H9 (cell line): ENCODE measurements at regions not wholly inside any gene's neighbourhood (a gene's known extent, or its start where the extent isn't known, plus 50 kb on each side); places are given as distances from the start of the nearest gene placed in this dataset.

Experiments
- DNase-seq: peaks from one replicate; pipeline ENCODE4 v3.0.0-alpha.2; 2017
- H2AFZ ChIP-seq: one replicate; pipeline ENCODE4 v1.6.1; 2013; ENCODE audit warnings: mild to moderate bottlenecking, low read length, control low read depth, moderate library complexity
- H2AK5ac ChIP-seq: 2 replicates; pipeline ENCODE4 v1.6.1; 2013; ENCODE audit warnings: low read length, control low read depth, mixed read lengths; ENCODE audit not compliant: insufficient read length
- H2BK120ac ChIP-seq: one replicate; pipeline ENCODE4 v1.6.1; 2013; ENCODE audit warnings: low read depth, mild to moderate bottlenecking, low read length, control low read depth, inconsistent platforms; ENCODE audit not compliant: poor library complexity, severe bottlenecking
- H2BK12ac ChIP-seq: 2 replicates; pipeline ENCODE4 v1.6.1; 2013; ENCODE audit warnings: low read length, control low read depth, mixed read lengths, low read depth; ENCODE audit not compliant: insufficient read length
- H2BK15ac ChIP-seq: 2 replicates; pipeline ENCODE4 v1.6.1; 2013; ENCODE audit warnings: low read depth, low read length, control low read depth
- H2BK20ac ChIP-seq: one replicate; pipeline ENCODE4 v1.6.1; 2013; ENCODE audit warnings: low read depth, mild to moderate bottlenecking, low read length, control low read depth, inconsistent platforms; ENCODE audit not compliant: poor library complexity, severe bottlenecking
- H2BK5ac ChIP-seq: 2 replicates; pipeline ENCODE4 v1.6.1; 2013; ENCODE audit warnings: low read length, control low read depth, mixed read lengths; ENCODE audit not compliant: insufficient read length
- H3K14ac ChIP-seq: 2 replicates; pipeline ENCODE4 v1.6.1; 2013; ENCODE audit warnings: low read length, control low read depth; ENCODE audit not compliant: insufficient read depth
- H3K18ac ChIP-seq: 2 replicates; pipeline ENCODE4 v1.6.1; 2013; ENCODE audit warnings: low read depth, mild to moderate bottlenecking, mixed read lengths, low read length, control low read depth; ENCODE audit not compliant: insufficient read length
- H3K23ac ChIP-seq: 2 replicates; pipeline ENCODE4 v1.6.1; 2013; ENCODE audit warnings: low read length, control low read depth, mixed read lengths, low read depth; ENCODE audit not compliant: insufficient read length
- H3K23me2 ChIP-seq: 2 replicates; pipeline ENCODE4 v1.6.1; 2013; ENCODE audit warnings: low read depth, mild to moderate bottlenecking, mixed read lengths, low read length, control low read depth; ENCODE audit not compliant: insufficient read length, poor library complexity, severe bottlenecking
- H3K27ac ChIP-seq: 2 replicates; pipeline ENCODE4 v1.5.1; 2013; ENCODE audit warnings: low read length, control low read depth, mixed read lengths, low read depth; ENCODE audit not compliant: insufficient read length
- H3K27me3 ChIP-seq: 2 replicates; pipeline ENCODE4 v1.6.1; 2013; ENCODE audit warnings: low read length, control low read depth, inconsistent platforms; ENCODE audit not compliant: insufficient read depth
- H3K4ac ChIP-seq: 2 replicates; pipeline ENCODE4 v1.6.1; 2013; ENCODE audit warnings: low read depth, mild to moderate bottlenecking, control low read depth, inconsistent platforms, low read length, moderate library complexity
- H3K4me1 ChIP-seq: 2 replicates; pipeline ENCODE4 v1.6.1; 2013; ENCODE audit warnings: low read length, control low read depth, inconsistent platforms; ENCODE audit not compliant: insufficient read depth
- H3K4me2 ChIP-seq: 2 replicates; pipeline ENCODE4 v1.6.1; 2013; ENCODE audit warnings: low read length, control low read depth, mixed read lengths; ENCODE audit not compliant: insufficient read length, insufficient read depth
- H3K56ac ChIP-seq: 2 replicates; pipeline ENCODE4 v1.6.1; 2013; ENCODE audit warnings: low read depth, mild to moderate bottlenecking, mixed read lengths, low read length, control low read depth; ENCODE audit not compliant: insufficient read length
- H3K79me1 ChIP-seq: 2 replicates; pipeline ENCODE4 v1.6.1; 2013; ENCODE audit warnings: low read depth, mild to moderate bottlenecking, moderate library complexity, low read length, control low read depth, inconsistent platforms; ENCODE audit not compliant: insufficient read depth, poor library complexity, severe bottlenecking
- H3K79me2 ChIP-seq: 2 replicates; pipeline ENCODE4 v1.6.1; 2013; ENCODE audit warnings: low read length, control low read depth, inconsistent platforms; ENCODE audit not compliant: insufficient read depth
- H3K9ac ChIP-seq: 2 replicates; pipeline ENCODE4 v1.6.1; 2013; ENCODE audit warnings: low read length, control low read depth, mixed read lengths; ENCODE audit not compliant: insufficient read length; ENCODE audit errors: extremely low read depth
- H3K9me3 ChIP-seq: one replicate; pipeline ENCODE4 v1.6.1; 2013; ENCODE audit warnings: low read depth, low read length, inconsistent platforms; ENCODE audit not compliant: control insufficient read depth
- H3T11ph ChIP-seq: one replicate; pipeline ENCODE4 v1.6.1; 2013; ENCODE audit warnings: mild to moderate bottlenecking, low read length, control low read depth, inconsistent platforms
- H4K20me1 ChIP-seq: one replicate; pipeline ENCODE4 v1.6.1; 2013; ENCODE audit not compliant: control insufficient read depth, insufficient read length, insufficient read depth
- H4K5ac ChIP-seq: 2 replicates; pipeline ENCODE4 v1.6.1; 2013; ENCODE audit warnings: low read depth, mild to moderate bottlenecking, mixed read lengths, low read length, control low read depth; ENCODE audit not compliant: insufficient read length
- H4K8ac ChIP-seq: replicated peaks from 2 replicates; pipeline ENCODE4 v1.6.1; 2013; ENCODE audit warnings: low read length, control low read depth, mixed read lengths, low read depth; ENCODE audit not compliant: insufficient read length
- H4K91ac ChIP-seq: 2 replicates; pipeline ENCODE4 v1.6.1; 2013; ENCODE audit warnings: low read depth, mild to moderate bottlenecking, moderate library complexity, mixed read lengths, low read length, control low read depth; ENCODE audit not compliant: insufficient read length
- H3K27ac Mint-ChIP-seq, 3 experiments: 2 replicates in 2 of 3; 3 replicates in 1 of 3; pipeline ENCODE4 v1.8.0; 2020 to 2021; ENCODE audit warnings: mixed read lengths in 3 of 3, mild to moderate bottlenecking in 1 of 3, moderate library complexity in 1 of 3
- H3K27me3 Mint-ChIP-seq: 2 replicates; pipeline ENCODE4 v1.8.0; 2021; ENCODE audit warnings: low read depth, mild to moderate bottlenecking, moderate library complexity, mixed read lengths
- H3K36me3 Mint-ChIP-seq, 3 experiments: 2 replicates in 2 of 3; 3 replicates in 1 of 3; pipeline ENCODE4 v1.8.0; 2020 to 2021; ENCODE audit warnings: low read depth in 3 of 3, mixed read lengths in 3 of 3; ENCODE audit not compliant: insufficient read depth in 1 of 3
- H3K4me1 Mint-ChIP-seq, 2 experiments: 2 replicates each; pipeline ENCODE4 v1.8.0; 2020; ENCODE audit warnings: mixed read lengths in 2 of 2
- H3K4me3 Mint-ChIP-seq, 2 experiments: 2 replicates in 1 of 2; 3 replicates in 1 of 2; pipeline ENCODE4 v1.8.0; 2020 to 2021; ENCODE audit warnings: mild to moderate bottlenecking in 2 of 2, mixed read lengths in 2 of 2, moderate library complexity in 1 of 2
- H3K9me3 Mint-ChIP-seq, 2 experiments: 2 replicates in 1 of 2; 3 replicates in 1 of 2; pipeline ENCODE4 v1.8.0; 2020; ENCODE audit warnings: mild to moderate bottlenecking in 2 of 2, mixed read lengths in 2 of 2, moderate library complexity in 1 of 2
- TF ChIP-seq, protein P1 (sequence below): fragments of 200-600 bp; sonication (generic); conservative IDR thresholded peaks from 3 replicates; pipeline ENCODE4 v1.8.0; 2021; ENCODE audit warnings: antibody characterized with exemption, mild to moderate bottlenecking

GRCh38 chr16:76732894-76733293 is 455.7 kb downstream of the CNTNAP4 start:
- Histone ChIP-seq H2AFZ (no peak overlapping the region), H3K4me1 (no peaks in the 10 kb centered on the region), H3K56ac (no peak overlapping the region), H4K91ac (no peak overlapping the region), H4K8ac (no peak overlapping the region), H2BK20ac (no peak overlapping the region), H3K23ac (no peak overlapping the region), H2AK5ac (no peak overlapping the region), H4K5ac (no peak overlapping the region), H2BK15ac (no peak overlapping the region), H3K79me2 (no peaks in the 10 kb centered on the region), H2BK12ac (no peak overlapping the region), H4K20me1 (no peaks in the 10 kb centered on the region), H3K4ac (no peak overlapping the region), H3K18ac (no peak overlapping the region), H3K4me2 (no peak overlapping the region), H3T11ph (no peak overlapping the region), H2BK120ac (no peak overlapping the region), H3K27me3 (no peaks in the 10 kb centered on the region), H3K14ac (no peak overlapping the region), H3K9ac (no peak overlapping the region), H3K27ac (no peak overlapping the region), H2BK5ac (no peak overlapping the region), H3K9me3 (no peaks in the 10 kb centered on the region), H3K23me2 (no peaks in the 10 kb centered on the region), H3K79me1 (no peaks in the 10 kb centered on the region)
- H3K27me3 Mint-ChIP-seq, result no peaks in the 10 kb centered on the region
- no peak overlapping the region for H3K4me3 Mint-ChIP-seq
- DNase-seq, result no peak
- H3K27ac Mint-ChIP-seq, result no peak overlapping the region
- H3K4me1 Mint-ChIP-seq, result peaks cover 0 to 3% of the 10 kb centered on the region in 2 experiments; a peak in 1 of 4 replicates
- no peaks in the 10 kb centered on the region for H3K9me3 Mint-ChIP-seq
- TF ChIP-seq, protein P1, sequence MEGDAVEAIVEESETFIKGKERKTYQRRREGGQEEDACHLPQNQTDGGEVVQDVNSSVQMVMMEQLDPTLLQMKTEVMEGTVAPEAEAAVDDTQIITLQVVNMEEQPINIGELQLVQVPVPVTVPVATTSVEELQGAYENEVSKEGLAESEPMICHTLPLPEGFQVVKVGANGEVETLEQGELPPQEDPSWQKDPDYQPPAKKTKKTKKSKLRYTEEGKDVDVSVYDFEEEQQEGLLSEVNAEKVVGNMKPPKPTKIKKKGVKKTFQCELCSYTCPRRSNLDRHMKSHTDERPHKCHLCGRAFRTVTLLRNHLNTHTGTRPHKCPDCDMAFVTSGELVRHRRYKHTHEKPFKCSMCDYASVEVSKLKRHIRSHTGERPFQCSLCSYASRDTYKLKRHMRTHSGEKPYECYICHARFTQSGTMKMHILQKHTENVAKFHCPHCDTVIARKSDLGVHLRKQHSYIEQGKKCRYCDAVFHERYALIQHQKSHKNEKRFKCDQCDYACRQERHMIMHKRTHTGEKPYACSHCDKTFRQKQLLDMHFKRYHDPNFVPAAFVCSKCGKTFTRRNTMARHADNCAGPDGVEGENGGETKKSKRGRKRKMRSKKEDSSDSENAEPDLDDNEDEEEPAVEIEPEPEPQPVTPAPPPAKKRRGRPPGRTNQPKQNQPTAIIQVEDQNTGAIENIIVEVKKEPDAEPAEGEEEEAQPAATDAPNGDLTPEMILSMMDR, result no peak
- no peaks in the 10 kb centered on the region for H3K36me3 Mint-ChIP-seq
